ENCODE measurements at regions not wholly inside any gene's neighbourhood (a gene's known extent, or its start where the extent isn't known, plus 50 kb on each side); places are given as distances from the start of the nearest gene placed in this dataset.

DNA sequence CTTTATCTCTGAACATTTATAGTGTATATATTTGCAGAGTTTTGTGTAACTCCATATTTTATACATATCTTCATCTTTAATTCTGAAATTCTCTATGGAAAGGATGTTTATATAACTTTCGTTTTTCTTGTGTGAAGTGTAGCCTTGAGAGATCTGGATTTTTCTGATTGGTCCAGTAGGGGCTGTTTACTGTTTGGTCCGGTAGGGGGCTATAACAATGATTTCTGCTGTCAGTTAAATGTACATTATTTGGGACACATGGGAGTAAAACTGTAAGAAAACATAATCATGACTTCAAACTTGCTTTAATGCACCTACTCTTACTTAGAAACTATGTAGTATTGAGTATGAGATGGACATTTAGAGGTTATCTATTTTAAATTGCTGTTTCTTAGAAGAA, 527.1 kb upstream of the ARRDC3 start:
- TF ChIP-seq CTCF (IDR thresholded peaks at IDR 0.05 in 8 of 11, conservative IDR thresholded peaks at IDR 0.05 in 3 of 11) (no peak), POLR2A (IDR thresholded peaks at IDR 0.05) (no peak), POLR2AphosphoS5 (IDR thresholded peaks at IDR 0.05) (no peak)

Data from spleen (tissue), 7 donors.